ENCODE measurements at regions not wholly inside any gene's neighbourhood (a gene's known extent, or its start where the extent isn't known, plus 50 kb on each side); places are given as distances from the start of the nearest gene placed in this dataset.

DNA sequence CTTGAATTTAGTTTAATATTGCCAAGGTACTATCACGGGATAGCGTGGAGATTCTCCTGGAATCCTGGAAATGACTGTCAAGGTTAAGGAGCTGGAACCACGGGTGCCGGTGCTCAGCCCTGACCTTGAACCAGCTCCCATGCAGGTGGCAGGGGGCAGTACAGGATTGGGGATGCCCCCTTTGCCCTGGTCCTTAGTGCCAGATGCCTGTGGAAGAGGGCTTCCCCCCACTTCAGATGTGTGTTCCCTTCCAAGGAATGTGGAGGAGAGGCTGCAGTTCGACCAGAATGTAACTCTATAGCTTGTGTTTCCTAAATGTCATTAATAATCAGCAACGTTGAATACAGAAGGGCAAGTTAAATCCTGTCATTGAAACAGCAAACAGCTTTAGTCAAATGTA lies 258.9 kb downstream of the VRK1 start:
- H3K27ac ChIP-seq (ENCODE audit: insufficient read depth, low read depth, low read length), result no peak overlapping the region
- H2AFZ ChIP-seq (ENCODE audit: low read depth, low read length), result no peak overlapping the region
- H3K9me1 ChIP-seq (replicated peaks; ENCODE audit: control insufficient read depth, extremely low read depth, insufficient read depth, low read length), result no peaks in the 10 kb centered on the region
- H3K4me1 ChIP-seq (ENCODE audit: control insufficient read depth, extremely low read depth, insufficient read depth, low read length), result no peaks in the 10 kb centered on the region
- H3K27me3 ChIP-seq (ENCODE audit: control insufficient read depth in 2 of 2, insufficient read depth in 2 of 2, low read length in 2 of 2), result no peaks in the 10 kb centered on the region
- no peaks in the 10 kb centered on the region for H3K36me3 ChIP-seq (ENCODE audit: control insufficient read depth in 2 of 2, extremely low read depth in 1 of 2, insufficient read depth in 2 of 2, low read length in 2 of 2)
- H3K9me3 ChIP-seq (replicated peaks; ENCODE audit: control insufficient read depth, insufficient read depth, low read length), result peaks cover 2% of the 10 kb centered on the region
- FAIRE-seq (no peak), DNase-seq (ENCODE audit: low read depth, low spot score) (no peak)
- no peak for TF ChIP-seq POLR2AphosphoS5 (IDR thresholded peaks at IDR 0.05; ENCODE audit: insufficient read depth, low read depth, low read length)
- no peak for TF ChIP-seq EZH2 (IDR thresholded peaks at IDR 0.05; ENCODE audit: borderline replicate concordance, low read depth, low read length, severe bottlenecking)
- no peak for TF ChIP-seq GATA2 (IDR thresholded peaks at IDR 0.05; ENCODE audit: insufficient read depth, insufficient read length, low read depth, low read length)
- no peak for TF ChIP-seq MAX (IDR thresholded peaks at IDR 0.05; ENCODE audit: insufficient read depth, insufficient read length)
- TF ChIP-seq, protein P1, sequence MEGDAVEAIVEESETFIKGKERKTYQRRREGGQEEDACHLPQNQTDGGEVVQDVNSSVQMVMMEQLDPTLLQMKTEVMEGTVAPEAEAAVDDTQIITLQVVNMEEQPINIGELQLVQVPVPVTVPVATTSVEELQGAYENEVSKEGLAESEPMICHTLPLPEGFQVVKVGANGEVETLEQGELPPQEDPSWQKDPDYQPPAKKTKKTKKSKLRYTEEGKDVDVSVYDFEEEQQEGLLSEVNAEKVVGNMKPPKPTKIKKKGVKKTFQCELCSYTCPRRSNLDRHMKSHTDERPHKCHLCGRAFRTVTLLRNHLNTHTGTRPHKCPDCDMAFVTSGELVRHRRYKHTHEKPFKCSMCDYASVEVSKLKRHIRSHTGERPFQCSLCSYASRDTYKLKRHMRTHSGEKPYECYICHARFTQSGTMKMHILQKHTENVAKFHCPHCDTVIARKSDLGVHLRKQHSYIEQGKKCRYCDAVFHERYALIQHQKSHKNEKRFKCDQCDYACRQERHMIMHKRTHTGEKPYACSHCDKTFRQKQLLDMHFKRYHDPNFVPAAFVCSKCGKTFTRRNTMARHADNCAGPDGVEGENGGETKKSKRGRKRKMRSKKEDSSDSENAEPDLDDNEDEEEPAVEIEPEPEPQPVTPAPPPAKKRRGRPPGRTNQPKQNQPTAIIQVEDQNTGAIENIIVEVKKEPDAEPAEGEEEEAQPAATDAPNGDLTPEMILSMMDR (IDR thresholded peaks at IDR 0.05; ENCODE audit: extremely low read depth in 1 of 2, insufficient read depth in 1 of 2, low read depth in 1 of 2, low read length in 2 of 2), result no peak
- TF ChIP-seq POLR2A (IDR thresholded peaks at IDR 0.05; ENCODE audit: low read depth, low read length), result no peak
- TF ChIP-seq MYC (IDR thresholded peaks at IDR 0.05; ENCODE audit: low read depth, low read length), result no peak
- no peak for TF ChIP-seq FOS (IDR thresholded peaks at IDR 0.05; ENCODE audit: borderline replicate concordance, insufficient read depth, low read length)
- no peak for TF ChIP-seq JUN (IDR thresholded peaks at IDR 0.05; ENCODE audit: borderline replicate concordance, insufficient read depth, insufficient read length, low read depth)
- no peak overlapping the region for H3K4me3 ChIP-seq (replicated peaks in 1 of 3; ENCODE audit: insufficient read depth in 1 of 3, low read depth in 1 of 3, low read length in 3 of 3)
- POLR2A ChIA-PET, result no interaction called here
- BruUV-seq (replicated peaks), result no TSS peak
- no peaks in the 10 kb centered on the region for H4K20me1 ChIP-seq (replicated peaks; ENCODE audit: control insufficient read depth, extremely low read depth, insufficient read depth, low read length)
- CTCF ChIA-PET, result no interaction called here
- no peaks in the 10 kb centered on the region for H3K79me2 ChIP-seq (ENCODE audit: control insufficient read depth, insufficient read depth, low read length)
- intact Hi-C loops (cut with micrococcal nuclease) (no loop called here), dilution Hi-C loops (cut with MboI; ENCODE audit: extremely low pct_ligation_motif_present, low sequenced_read_pairs) (no loop called here)
- no peak overlapping the region for H3K9ac ChIP-seq (replicated peaks; ENCODE audit: extremely low read depth, insufficient read depth, low read length)
- no peak overlapping the region for H3K4me2 ChIP-seq (ENCODE audit: insufficient read depth, low read length)
